Epithelial cell of esophagus (primary cell): ENCODE measurements at regions not wholly inside any gene's neighbourhood (a gene's known extent, or its start where the extent isn't known, plus 50 kb on each side); places are given as distances from the start of the nearest gene placed in this dataset.

Source experiments
- DNase-seq: peaks from one replicate; pipeline ENCODE4 v3.0.0; 2010; ENCODE audit warnings: low read depth
- H3K4me3 ChIP-seq: 2 replicates; pipeline ENCODE4 v1.5.1; 2011; ENCODE audit warnings: mild to moderate bottlenecking, low read length, control low read depth
- TF ChIP-seq, protein P1 (sequence below): IDR thresholded peaks from 2 replicates; pipeline ENCODE4 v1.5.1; 2011; ENCODE audit warnings: low read depth, mild to moderate bottlenecking, low read length, control low read depth, inconsistent platforms; ENCODE audit not compliant: insufficient read depth; ENCODE audit errors: missing control alignments

GRCh38 chr18:8478968-8479370 is 130.3 kb upstream of the RAB12 start:
- no peak overlapping the region for H3K4me3 ChIP-seq
- TF ChIP-seq, protein P1, sequence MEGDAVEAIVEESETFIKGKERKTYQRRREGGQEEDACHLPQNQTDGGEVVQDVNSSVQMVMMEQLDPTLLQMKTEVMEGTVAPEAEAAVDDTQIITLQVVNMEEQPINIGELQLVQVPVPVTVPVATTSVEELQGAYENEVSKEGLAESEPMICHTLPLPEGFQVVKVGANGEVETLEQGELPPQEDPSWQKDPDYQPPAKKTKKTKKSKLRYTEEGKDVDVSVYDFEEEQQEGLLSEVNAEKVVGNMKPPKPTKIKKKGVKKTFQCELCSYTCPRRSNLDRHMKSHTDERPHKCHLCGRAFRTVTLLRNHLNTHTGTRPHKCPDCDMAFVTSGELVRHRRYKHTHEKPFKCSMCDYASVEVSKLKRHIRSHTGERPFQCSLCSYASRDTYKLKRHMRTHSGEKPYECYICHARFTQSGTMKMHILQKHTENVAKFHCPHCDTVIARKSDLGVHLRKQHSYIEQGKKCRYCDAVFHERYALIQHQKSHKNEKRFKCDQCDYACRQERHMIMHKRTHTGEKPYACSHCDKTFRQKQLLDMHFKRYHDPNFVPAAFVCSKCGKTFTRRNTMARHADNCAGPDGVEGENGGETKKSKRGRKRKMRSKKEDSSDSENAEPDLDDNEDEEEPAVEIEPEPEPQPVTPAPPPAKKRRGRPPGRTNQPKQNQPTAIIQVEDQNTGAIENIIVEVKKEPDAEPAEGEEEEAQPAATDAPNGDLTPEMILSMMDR: no peak
- no peak for DNase-seq

DNA sequence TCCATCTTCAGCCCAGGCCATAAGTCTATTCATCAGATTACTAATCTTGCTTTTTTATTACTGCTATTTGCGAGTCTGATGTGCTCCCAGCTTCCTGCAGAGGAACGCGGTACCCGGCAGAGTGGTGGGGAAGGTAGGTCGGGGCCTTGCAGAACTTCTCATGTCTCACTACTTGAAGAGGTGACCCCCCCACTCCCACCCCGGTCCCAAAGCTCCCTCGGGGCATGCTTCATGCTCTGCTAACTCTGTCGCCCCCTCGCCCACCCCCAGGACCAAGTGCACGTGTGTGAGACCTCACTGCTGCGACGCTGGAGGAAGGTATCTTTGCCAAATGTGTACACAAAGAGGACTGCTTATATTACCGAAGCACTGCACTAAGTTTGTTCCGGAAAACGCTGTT is 129.4 kb upstream of the RAB12 start:
- no peak overlapping the region for H3K4me3 ChIP-seq
- TF ChIP-seq, protein P1: no peak
- DNase-seq: no peak

DNA sequence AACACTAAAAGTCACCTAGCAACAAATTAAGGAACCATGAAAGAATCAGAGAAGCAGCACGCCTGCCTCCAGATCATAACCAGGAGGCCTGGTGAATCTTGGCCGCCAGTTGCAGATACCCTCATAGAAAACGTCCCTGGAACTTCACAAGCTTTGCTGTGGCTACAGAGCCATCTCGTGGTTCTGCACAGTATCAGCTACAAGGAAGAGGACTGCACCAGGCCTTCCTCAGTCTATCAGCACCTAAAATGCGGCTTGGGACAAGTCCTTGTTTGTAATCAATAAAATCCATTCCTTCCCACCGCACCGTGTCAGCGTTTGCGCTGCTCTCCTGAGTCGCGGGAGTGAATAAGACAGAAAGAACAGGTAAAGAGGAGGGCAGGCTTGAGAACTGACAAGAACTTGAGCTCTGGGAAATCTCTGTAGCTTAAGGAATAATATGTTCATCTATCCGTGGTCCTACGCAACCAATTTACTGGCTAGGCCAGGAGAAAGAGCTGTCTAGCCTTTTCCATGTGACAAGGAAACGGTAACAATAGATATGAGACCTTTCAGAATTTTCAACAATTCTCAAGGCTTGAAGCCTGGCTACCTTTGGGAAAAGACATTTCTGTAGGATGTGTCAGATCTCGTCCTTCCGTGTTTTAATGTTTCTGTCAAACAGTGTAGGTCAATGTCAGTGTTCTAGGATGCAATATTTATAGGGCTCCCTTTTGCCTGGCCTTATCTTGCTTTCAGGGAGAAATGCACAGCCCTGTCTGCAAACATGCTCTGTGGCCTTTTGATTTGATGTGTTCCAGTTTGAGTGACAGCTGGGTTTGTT is 128.5 kb upstream of the RAB12 start:
- peak; percentile 67 for DNase-seq
- no peak overlapping the region for H3K4me3 ChIP-seq
- TF ChIP-seq, protein P1: peak; percentile 68

DNA sequence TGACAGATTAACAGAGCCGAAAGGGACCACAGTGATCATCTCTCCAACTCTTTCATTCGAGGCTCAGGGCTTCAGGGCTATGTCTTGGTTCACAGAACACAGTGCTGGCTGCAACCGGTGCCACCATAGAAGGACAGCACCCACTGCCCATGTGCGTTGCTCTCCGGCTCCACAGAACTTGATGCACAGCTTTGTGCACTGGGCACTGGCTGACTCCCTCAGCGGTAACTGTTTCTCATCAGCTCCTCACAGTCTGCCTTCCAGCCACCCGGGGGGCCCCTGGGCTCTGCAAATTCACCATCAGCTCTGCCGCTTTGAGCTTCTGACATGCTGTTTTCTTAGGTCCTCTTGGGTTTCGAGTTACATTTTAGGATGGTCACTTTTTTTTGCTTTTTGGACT is 124.3 kb upstream of the RAB12 start:
- no peak for DNase-seq
- no peak overlapping the region for H3K4me3 ChIP-seq
- TF ChIP-seq, protein P1: no peak

- no peak for DNase-seq
- TF ChIP-seq, protein P1: no peak
- no peak overlapping the region for H3K4me3 ChIP-seq
These were observed 119.5 kb upstream of the RAB12 start for GRCh38 chr18:8489761-8490160.

GRCh38 chr18:8491516-8491915 is 117.7 kb upstream of the RAB12 start:
- H3K4me3 ChIP-seq: no peak overlapping the region
- no peak for DNase-seq
- TF ChIP-seq, protein P1: no peak

DNA sequence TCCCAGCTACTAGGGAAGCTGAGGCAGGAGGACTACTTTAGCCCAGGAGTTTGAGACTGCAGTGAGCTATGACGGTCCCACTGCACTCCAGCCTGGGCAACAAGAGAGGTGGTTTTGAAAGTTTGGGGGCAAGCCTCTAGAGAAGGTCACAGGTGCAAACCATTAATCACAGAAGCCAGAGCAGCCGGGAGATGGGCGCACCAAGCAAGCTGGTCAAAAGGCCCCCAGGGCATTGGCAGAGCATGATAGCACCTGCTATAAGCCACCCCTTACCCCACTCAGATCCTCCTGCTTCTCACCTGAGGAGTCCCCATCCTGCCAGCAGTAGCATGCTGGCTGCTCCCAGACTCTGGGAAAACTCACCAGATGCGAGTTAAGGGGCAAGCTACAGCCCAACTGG is 116.1 kb upstream of the RAB12 start:
- TF ChIP-seq, protein P1: no peak
- DNase-seq: no peak
- H3K4me3 ChIP-seq: no peak overlapping the region
